Parathyroid adenoma (tissue), 2 donors: ENCODE measurements at regions not wholly inside any gene's neighbourhood (a gene's known extent, or its start where the extent isn't known, plus 50 kb on each side); places are given as distances from the start of the nearest gene placed in this dataset.

Experiments used
- H2AFZ ChIP-seq: fragments of 300-600 bp; sonication (generic); one replicate; pipeline ENCODE4 v1.7.0; 2017; ENCODE audit warnings: antibody characterized with exemption, mild to moderate bottlenecking
- H3K27ac ChIP-seq: fragments of 300-600 bp; sonication (generic); one replicate; pipeline ENCODE4 v1.7.0; 2017
- H3K27me3 ChIP-seq: fragments of 300-600 bp; sonication (generic); one replicate; pipeline ENCODE4 v1.7.0; 2017; ENCODE audit warnings: low read length; ENCODE audit not compliant: control insufficient read depth, insufficient read depth
- H3K36me3 ChIP-seq: fragments of 300-600 bp; sonication (generic); one replicate; pipeline ENCODE4 v1.7.0; 2017; ENCODE audit warnings: low read length; ENCODE audit not compliant: control insufficient read depth, insufficient read depth
- H3K4me1 ChIP-seq: fragments of 300-600 bp; sonication (generic); one replicate; pipeline ENCODE4 v1.7.0; 2017; ENCODE audit warnings: control low read depth
- H3K4me2 ChIP-seq: fragments of 300-600 bp; sonication (generic); one replicate; pipeline ENCODE4 v1.7.0; 2017; ENCODE audit warnings: low read length
- H3K4me3 ChIP-seq: fragments of 300-600 bp; sonication (generic); one replicate; pipeline ENCODE4 v1.7.0; 2017; ENCODE audit warnings: low read depth, low read length
- H3K79me2 ChIP-seq: fragments of 300-600 bp; sonication (generic); one replicate; pipeline ENCODE4 v1.7.0; 2017; ENCODE audit warnings: control low read depth
- H3K9ac ChIP-seq: fragments of 300-600 bp; sonication (generic); one replicate; pipeline ENCODE4 v1.7.0; 2017; ENCODE audit warnings: mild to moderate bottlenecking
- H3K9me3 ChIP-seq: fragments of 300-600 bp; sonication (generic); one replicate; pipeline ENCODE4 v1.7.0; 2017; ENCODE audit warnings: low read length; ENCODE audit not compliant: control insufficient read depth
- TF ChIP-seq, protein P1 (sequence below): fragments of 300-600 bp; sonication (generic); IDR thresholded peaks from one replicate; pipeline ENCODE4 v1.7.0; 2017; ENCODE audit warnings: antibody characterized with exemption, mild to moderate bottlenecking
- donor health status: primary hyperparathyroidism.

DNA sequence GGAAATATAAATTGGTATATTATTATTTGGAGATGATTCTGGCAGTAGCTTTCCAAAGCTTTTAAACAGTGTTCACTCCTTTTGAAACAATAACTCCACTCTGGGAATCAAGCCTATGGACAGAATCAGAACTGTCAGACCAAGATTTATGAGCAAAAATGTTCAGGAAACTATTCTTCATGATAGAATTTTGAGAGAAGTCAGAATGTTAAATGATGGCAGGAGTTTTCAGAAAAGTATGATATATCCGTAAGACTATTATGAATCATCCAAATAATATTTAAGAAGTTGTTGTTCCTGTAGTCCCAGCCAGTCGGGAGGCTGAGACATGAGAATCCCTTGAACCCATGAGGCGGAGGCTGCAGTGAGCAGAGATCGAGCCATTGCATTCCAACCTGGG, 50.5 kb upstream of the ADGRG2 start:
- Histone ChIP-seq H3K27me3 (no peaks in the 10 kb centered on the region), H3K9ac (no peak overlapping the region), H3K4me2 (no peak overlapping the region), H3K79me2 (no peaks in the 10 kb centered on the region), H3K9me3 (no peaks in the 10 kb centered on the region), H3K36me3 (no peaks in the 10 kb centered on the region), H3K27ac (no peak overlapping the region), H2AFZ (no peak overlapping the region), H3K4me1 (no peaks in the 10 kb centered on the region), H3K4me3 (no peak overlapping the region)
- TF ChIP-seq, protein P1, sequence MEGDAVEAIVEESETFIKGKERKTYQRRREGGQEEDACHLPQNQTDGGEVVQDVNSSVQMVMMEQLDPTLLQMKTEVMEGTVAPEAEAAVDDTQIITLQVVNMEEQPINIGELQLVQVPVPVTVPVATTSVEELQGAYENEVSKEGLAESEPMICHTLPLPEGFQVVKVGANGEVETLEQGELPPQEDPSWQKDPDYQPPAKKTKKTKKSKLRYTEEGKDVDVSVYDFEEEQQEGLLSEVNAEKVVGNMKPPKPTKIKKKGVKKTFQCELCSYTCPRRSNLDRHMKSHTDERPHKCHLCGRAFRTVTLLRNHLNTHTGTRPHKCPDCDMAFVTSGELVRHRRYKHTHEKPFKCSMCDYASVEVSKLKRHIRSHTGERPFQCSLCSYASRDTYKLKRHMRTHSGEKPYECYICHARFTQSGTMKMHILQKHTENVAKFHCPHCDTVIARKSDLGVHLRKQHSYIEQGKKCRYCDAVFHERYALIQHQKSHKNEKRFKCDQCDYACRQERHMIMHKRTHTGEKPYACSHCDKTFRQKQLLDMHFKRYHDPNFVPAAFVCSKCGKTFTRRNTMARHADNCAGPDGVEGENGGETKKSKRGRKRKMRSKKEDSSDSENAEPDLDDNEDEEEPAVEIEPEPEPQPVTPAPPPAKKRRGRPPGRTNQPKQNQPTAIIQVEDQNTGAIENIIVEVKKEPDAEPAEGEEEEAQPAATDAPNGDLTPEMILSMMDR = no peak

DNA sequence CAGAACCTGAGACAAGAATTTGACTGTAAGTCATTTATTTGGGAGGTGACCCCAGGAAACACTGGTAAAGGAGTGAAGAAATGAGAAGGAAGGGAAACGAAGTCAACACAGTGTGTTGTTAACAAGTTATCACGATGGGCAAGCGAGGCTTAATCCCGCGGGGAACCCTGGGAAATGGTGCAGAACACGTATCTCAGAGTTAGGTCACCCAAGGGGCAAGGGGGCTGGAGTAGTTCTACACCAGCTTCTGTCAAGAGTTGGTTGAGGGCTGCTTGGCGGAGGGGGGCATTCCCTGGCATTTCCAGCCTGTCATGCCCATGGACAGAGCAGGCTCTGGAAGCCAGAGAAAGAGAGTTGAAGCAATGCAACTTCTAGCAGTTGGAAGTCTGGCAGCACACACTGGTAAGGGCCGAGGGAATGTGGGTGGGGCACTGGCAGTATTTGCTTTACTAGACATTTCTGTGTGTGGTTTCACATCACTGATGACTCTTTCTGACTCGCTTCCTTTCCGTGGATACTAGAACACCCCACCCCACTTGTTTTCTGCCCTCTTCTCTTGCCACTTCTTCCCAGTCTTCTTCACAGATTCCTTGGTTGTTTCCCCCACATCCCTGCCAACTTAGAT, 52.2 kb upstream of the ADGRG2 start:
- Histone ChIP-seq H3K9me3 (no peaks in the 10 kb centered on the region), H2AFZ (no peak overlapping the region), H3K36me3 (no peaks in the 10 kb centered on the region), H3K4me3 (no peak overlapping the region), H3K9ac (no peak overlapping the region), H3K4me2 (no peak overlapping the region), H3K27ac (no peak overlapping the region), H3K27me3 (no peaks in the 10 kb centered on the region), H3K79me2 (no peaks in the 10 kb centered on the region), H3K4me1 (no peaks in the 10 kb centered on the region)
- TF ChIP-seq, protein P1 = no peak

DNA sequence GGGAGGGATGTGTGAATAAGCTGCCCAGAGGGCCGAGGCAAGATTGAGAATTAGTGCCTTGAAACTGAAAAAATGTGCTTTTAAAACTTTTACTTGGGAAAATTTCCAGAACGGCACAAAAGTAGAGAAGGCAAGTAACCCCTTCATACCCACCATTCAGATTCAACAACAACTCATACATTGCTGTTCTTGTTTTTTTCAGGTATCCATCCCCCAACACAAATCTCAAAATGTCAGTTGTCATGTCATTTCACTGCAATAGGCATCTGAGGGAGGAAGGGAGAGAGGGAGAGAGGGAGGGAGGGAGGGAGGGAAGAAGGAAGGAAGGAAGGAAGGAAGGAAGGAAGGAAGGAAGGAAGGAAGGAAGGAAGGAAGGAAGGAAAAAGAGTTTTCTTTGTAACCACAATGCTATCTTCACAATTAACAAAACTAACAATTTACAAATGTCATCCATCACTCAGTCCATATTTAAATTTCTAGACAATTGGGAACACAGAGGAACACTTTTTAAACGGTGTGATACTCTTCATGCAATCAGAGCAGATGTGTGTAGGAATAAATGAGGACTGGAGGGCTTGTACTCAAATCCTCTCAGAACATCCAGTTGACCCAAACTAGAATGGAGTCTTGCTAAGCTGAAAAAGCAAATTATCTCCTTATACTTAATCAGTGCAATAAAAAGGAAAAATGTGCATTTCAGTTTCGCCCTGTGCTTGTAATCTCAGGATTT, 54.8 kb upstream of the ADGRG2 start:
- Histone ChIP-seq H3K27ac (no peak overlapping the region), H3K27me3 (no peaks in the 10 kb centered on the region), H3K9ac (no peak overlapping the region), H2AFZ (no peak overlapping the region), H3K9me3 (no peaks in the 10 kb centered on the region), H3K4me2 (peak overlapping the region; percentile 13), H3K36me3 (no peaks in the 10 kb centered on the region), H3K4me3 (no peak overlapping the region), H3K79me2 (no peaks in the 10 kb centered on the region), H3K4me1 (no peaks in the 10 kb centered on the region)
- TF ChIP-seq, protein P1 = no peak

DNA sequence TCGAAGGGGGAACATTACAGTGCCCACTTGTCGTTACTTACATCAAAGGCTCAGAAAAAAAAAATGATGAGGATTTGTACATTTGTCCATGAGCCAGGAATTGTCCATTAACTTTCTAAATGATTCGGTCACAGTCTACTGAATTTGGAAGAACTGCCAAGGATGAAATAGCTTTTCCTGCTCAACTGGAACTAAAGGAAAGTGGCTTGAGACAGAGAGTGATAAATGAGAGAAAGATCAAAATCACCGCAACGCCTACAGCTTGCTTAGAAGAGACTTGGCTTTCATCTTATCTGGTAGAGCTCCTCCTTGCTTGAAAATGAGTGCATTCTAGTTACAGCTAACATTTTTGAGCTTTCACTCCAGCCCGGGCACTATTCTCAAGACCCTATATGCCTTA, 55.5 kb upstream of the ADGRG2 start:
- Histone ChIP-seq H3K79me2 (no peaks in the 10 kb centered on the region), H3K9me3 (no peaks in the 10 kb centered on the region), H3K4me3 (peak overlapping the region; percentile 31), H2AFZ (peak overlapping the region; percentile 19), H3K36me3 (no peaks in the 10 kb centered on the region), H3K4me2 (peak overlapping the region; percentile 24), H3K27me3 (no peaks in the 10 kb centered on the region), H3K4me1 (peaks cover 3% of the 10 kb centered on the region), H3K9ac (no peak overlapping the region), H3K27ac (no peak overlapping the region)
- TF ChIP-seq, protein P1 = no peak

DNA sequence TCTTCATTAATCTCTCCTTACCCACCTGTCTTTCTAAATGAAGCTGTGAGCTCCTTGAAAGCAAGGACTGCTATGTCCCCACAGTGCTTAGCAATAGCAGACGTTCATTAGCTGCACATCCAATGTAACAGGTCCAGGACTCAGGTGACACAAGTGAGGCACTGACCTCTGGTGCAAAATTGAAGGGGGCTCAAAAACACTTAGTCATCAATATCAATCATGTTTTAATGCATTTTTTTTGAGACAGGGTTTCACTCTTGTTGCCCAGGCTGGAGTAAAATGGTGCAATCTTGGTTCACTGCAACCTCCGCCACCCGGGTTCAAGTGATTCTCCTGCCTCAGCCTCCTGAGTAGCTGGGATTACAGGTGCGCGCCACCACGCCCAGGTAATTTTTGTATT, 56.1 kb upstream of the ADGRG2 start:
- H3K79me2 ChIP-seq = no peaks in the 10 kb centered on the region
- peaks cover 9% of the 10 kb centered on the region for H3K4me1 ChIP-seq
- TF ChIP-seq, protein P1 = no peak
- no peak overlapping the region for H2AFZ ChIP-seq
- no peaks in the 10 kb centered on the region for H3K36me3 ChIP-seq
- no peaks in the 10 kb centered on the region for H3K27me3 ChIP-seq
- H3K4me2 ChIP-seq = peak overlapping the region; percentile 24
- no peaks in the 10 kb centered on the region for H3K9me3 ChIP-seq
- no peak overlapping the region for H3K4me3 ChIP-seq
- no peak overlapping the region for H3K9ac ChIP-seq
- H3K27ac ChIP-seq = no peak overlapping the region
